ENCODE measurements at regions not wholly inside any gene's neighbourhood (a gene's known extent, or its start where the extent isn't known, plus 50 kb on each side); places are given as distances from the start of the nearest gene placed in this dataset.

GRCh38 chr2:5290900-5291546, 401.2 kb upstream of the SOX11 start:
- no peak for DNase-seq (ENCODE audit: low read depth)
- Histone ChIP-seq H3K4me3 (ENCODE audit: low read depth, low read length) (no peak overlapping the region), H3K36me3 (ENCODE audit: control insufficient read depth, insufficient read depth, low read length) (no peaks in the 10 kb centered on the region), H3K27me3 (ENCODE audit: control insufficient read depth, insufficient read depth, low read length) (no peaks in the 10 kb centered on the region)
- ChIA-PET POLR2A (no interaction called here), CTCF (no interaction called here)
- TF ChIP-seq, protein P1, sequence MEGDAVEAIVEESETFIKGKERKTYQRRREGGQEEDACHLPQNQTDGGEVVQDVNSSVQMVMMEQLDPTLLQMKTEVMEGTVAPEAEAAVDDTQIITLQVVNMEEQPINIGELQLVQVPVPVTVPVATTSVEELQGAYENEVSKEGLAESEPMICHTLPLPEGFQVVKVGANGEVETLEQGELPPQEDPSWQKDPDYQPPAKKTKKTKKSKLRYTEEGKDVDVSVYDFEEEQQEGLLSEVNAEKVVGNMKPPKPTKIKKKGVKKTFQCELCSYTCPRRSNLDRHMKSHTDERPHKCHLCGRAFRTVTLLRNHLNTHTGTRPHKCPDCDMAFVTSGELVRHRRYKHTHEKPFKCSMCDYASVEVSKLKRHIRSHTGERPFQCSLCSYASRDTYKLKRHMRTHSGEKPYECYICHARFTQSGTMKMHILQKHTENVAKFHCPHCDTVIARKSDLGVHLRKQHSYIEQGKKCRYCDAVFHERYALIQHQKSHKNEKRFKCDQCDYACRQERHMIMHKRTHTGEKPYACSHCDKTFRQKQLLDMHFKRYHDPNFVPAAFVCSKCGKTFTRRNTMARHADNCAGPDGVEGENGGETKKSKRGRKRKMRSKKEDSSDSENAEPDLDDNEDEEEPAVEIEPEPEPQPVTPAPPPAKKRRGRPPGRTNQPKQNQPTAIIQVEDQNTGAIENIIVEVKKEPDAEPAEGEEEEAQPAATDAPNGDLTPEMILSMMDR (IDR thresholded peaks at IDR 0.05; ENCODE audit: insufficient read depth, low read depth, low read length), result no peak

DNA sequence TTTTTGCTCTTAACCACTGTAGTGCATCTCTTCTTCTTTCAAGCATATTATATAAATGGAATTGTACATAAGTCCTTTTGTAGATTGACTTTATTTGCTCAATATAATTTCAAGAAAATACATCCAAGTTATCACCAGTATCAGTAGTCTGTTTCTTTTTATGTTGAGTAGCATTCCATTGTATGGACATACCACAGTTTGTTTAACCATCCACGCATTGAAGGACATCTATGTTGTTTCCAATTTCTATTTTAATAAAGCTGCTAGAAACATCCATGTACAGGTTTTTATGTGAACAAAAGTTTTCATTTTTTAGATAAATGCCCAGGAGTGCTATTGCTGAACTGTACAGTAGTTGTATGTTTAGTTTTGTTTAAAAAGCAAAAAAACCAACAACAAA, 387.5 kb upstream of the SOX11 start:
- POLR2A ChIA-PET, result no interaction called here
- Histone ChIP-seq H3K4me3 (ENCODE audit: low read depth, low read length) (no peak overlapping the region), H3K27me3 (ENCODE audit: control insufficient read depth, insufficient read depth, low read length) (no peaks in the 10 kb centered on the region), H3K36me3 (ENCODE audit: control insufficient read depth, insufficient read depth, low read length) (no peaks in the 10 kb centered on the region)
- CTCF ChIA-PET, result no interaction called here
- DNase-seq (ENCODE audit: low read depth), result no peak
- TF ChIP-seq, protein P1 (IDR thresholded peaks at IDR 0.05; ENCODE audit: insufficient read depth, low read depth, low read length), result no peak

DNA sequence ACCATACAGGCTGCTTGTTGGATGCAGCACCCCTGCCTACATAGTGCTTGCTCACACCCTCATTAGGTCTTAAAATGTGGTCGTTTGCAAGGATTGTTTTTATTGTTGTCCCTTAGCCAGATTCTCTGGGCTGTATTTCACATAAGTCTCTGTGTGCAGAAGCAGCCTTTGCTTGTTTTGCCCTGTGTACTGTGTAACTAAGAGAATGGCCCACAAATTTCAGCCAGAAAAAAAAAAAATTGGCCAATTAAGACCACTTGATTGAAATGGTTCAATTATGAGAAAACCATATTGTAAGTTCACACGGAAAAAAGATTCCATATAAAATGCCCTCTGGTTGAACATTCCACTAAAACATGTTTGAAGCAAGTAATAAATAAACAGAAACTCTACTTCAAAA, 377.1 kb upstream of the SOX11 start:
- TF ChIP-seq, protein P1 (IDR thresholded peaks at IDR 0.05; ENCODE audit: insufficient read depth, low read depth, low read length), result no peak
- POLR2A ChIA-PET, result no interaction called here
- no peaks in the 10 kb centered on the region for H3K27me3 ChIP-seq (ENCODE audit: control insufficient read depth, insufficient read depth, low read length)
- no peak for DNase-seq (ENCODE audit: low read depth)
- CTCF ChIA-PET, result no interaction called here
- no peak overlapping the region for H3K4me3 ChIP-seq (ENCODE audit: low read depth, low read length)
- no peaks in the 10 kb centered on the region for H3K36me3 ChIP-seq (ENCODE audit: control insufficient read depth, insufficient read depth, low read length)

DNA sequence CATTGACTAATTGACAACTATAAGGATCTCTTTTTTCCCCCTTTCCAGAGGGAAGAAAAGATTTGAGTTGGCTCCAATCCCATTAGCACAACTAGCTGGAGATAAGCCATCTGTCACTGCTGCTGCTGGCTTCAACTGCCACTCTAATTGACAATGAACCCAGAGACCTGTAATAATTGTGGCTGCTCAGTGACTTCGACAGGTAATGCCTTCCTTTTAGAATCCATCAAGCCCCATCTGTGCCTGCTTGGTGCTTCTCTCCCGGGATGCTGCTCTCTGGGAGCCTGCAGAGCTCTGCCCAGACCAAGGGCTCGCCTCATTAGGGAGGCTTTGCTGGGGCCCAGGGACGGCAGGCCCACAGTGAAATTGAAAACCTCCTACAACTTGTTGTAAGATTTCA, 376.7 kb upstream of the SOX11 start:
- DNase-seq (ENCODE audit: low read depth), result no peak

GRCh38 chr2:5316001-5316490, 376.1 kb upstream of the SOX11 start:
- TF ChIP-seq, protein P1 (IDR thresholded peaks at IDR 0.05; ENCODE audit: insufficient read depth, low read depth, low read length), result no peak
- DNase-seq (ENCODE audit: low read depth), result no peak
- CTCF ChIA-PET, result no interaction called here
- POLR2A ChIA-PET, result no interaction called here
- H3K4me3 ChIP-seq (ENCODE audit: low read depth, low read length), result no peak overlapping the region
- H3K27me3 ChIP-seq (ENCODE audit: control insufficient read depth, insufficient read depth, low read length), result no peaks in the 10 kb centered on the region
- H3K36me3 ChIP-seq (ENCODE audit: control insufficient read depth, insufficient read depth, low read length), result no peaks in the 10 kb centered on the region

More for the DNA sequence above, 376.7 kb upstream of the SOX11 start:
- ChIA-PET POLR2A (no interaction called here), CTCF (no interaction called here)
- H3K36me3 ChIP-seq (ENCODE audit: control insufficient read depth, insufficient read depth, low read length), result no peaks in the 10 kb centered on the region
- H3K4me3 ChIP-seq (ENCODE audit: low read depth, low read length), result no peak overlapping the region
- no peaks in the 10 kb centered on the region for H3K27me3 ChIP-seq (ENCODE audit: control insufficient read depth, insufficient read depth, low read length)
- TF ChIP-seq, protein P1 (IDR thresholded peaks at IDR 0.05; ENCODE audit: insufficient read depth, low read depth, low read length), result no peak

Data from BJ (cell line).